HFFc6 (cell line): ENCODE measurements at regions not wholly inside any gene's neighbourhood (a gene's known extent, or its start where the extent isn't known, plus 50 kb on each side); places are given as distances from the start of the nearest gene placed in this dataset.
"Not testable (repeated sequence)": the region's sequence is repeated elsewhere in the genome, so short reads cannot be mapped to it uniquely, and the experiment has no call there.

Experiments used
- DNase-seq: peaks from one replicate; pipeline ENCODE4 v3.0.0-alpha.2; 2018
- H3K27ac Mint-ChIP-seq: 2 replicates; pipeline ENCODE4 v1.8.0; 2020; ENCODE audit warnings: mild to moderate bottlenecking, mixed read lengths
- H3K27me3 Mint-ChIP-seq: 2 replicates; pipeline ENCODE4 v1.8.0; 2021; ENCODE audit warnings: mild to moderate bottlenecking, moderate library complexity, mixed read lengths; ENCODE audit not compliant: insufficient read depth
- H3K36me3 Mint-ChIP-seq: 2 replicates; pipeline ENCODE4 v1.8.0; 2021; ENCODE audit warnings: low read depth, mixed read lengths
- H3K4me1 Mint-ChIP-seq: 2 replicates; pipeline ENCODE4 v1.8.0; 2020; ENCODE audit warnings: low read depth, mixed read lengths
- H3K4me3 Mint-ChIP-seq: 2 replicates; pipeline ENCODE4 v1.8.0; 2020; ENCODE audit warnings: mild to moderate bottlenecking, moderate library complexity, mixed read lengths
- H3K9me3 Mint-ChIP-seq: 2 replicates; pipeline ENCODE4 v1.8.0; 2020; ENCODE audit warnings: mild to moderate bottlenecking, mixed read lengths
- TF ChIP-seq, protein P1 (sequence below): fragments of 200-600 bp; sonication (generic); IDR thresholded peaks from 2 replicates; pipeline ENCODE4 v1.5.0; 2021; ENCODE audit warnings: antibody characterized with exemption, mild to moderate bottlenecking

DNA sequence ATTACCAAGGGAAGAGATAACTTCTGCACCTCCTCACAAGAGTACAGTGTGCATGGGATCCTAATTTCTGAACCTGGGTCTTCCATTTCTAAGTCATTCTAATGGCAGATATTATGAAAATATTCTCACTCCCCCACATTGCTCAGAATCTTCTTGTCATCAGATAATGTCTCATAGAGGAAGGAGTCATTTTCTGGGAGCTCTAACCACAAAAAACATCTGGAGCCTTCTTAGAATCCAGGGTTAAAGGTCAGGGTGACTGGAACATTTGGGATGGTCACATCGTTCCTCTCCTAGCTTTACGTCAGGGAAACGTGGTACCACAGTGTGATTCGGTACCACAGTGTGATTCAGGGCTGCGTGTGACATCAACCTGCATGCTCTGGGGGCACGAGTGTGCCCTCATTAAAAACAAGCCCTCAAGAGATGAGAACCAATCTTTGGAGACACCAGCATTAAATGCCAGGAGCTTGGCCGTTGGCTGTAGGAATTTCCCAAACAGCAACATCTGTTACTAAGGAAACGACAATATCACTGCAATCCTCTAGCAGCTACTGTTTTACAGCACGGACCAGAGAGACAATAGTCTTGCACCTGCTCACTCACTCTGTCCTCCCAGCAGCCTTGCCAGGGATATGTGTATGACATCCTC, 179.1 kb downstream of the PSMG1 start:
- Mint-ChIP-seq H3K4me1 (peaks cover 60% of the 10 kb centered on the region), H3K27me3 (0 out of 2 replicates have a peak, but pooled peaks cover 4% of the 10 kb centered on the region), H3K9me3 (no peaks in the 10 kb centered on the region), H3K36me3 (no peaks in the 10 kb centered on the region; the same call in 1 of the 2 replicates), H3K4me3 (no peak overlapping the region), H3K27ac (peak overlapping the region; percentile 80)
- TF ChIP-seq, protein P1, sequence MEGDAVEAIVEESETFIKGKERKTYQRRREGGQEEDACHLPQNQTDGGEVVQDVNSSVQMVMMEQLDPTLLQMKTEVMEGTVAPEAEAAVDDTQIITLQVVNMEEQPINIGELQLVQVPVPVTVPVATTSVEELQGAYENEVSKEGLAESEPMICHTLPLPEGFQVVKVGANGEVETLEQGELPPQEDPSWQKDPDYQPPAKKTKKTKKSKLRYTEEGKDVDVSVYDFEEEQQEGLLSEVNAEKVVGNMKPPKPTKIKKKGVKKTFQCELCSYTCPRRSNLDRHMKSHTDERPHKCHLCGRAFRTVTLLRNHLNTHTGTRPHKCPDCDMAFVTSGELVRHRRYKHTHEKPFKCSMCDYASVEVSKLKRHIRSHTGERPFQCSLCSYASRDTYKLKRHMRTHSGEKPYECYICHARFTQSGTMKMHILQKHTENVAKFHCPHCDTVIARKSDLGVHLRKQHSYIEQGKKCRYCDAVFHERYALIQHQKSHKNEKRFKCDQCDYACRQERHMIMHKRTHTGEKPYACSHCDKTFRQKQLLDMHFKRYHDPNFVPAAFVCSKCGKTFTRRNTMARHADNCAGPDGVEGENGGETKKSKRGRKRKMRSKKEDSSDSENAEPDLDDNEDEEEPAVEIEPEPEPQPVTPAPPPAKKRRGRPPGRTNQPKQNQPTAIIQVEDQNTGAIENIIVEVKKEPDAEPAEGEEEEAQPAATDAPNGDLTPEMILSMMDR: no peak
- peak; percentile 72 for DNase-seq

DNA sequence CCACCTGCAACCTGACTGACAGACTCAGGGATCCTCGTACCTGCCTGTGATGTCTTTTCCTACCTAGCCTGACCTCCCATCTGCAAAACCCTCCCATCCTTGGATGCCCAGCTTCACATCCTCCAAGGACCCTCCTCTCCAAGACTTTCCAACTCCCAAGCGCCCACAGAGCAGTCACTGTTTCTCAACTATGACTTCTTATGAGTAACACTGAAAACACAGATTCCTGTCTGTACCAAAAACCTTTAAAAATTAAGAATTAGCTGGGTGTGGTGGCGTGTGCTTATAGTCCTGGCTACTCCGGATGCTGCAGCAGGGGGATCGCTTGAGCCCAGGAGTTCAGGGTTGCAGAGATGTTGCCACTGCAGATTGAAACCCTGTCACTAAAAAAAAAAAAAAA, 181.9 kb downstream of the PSMG1 start:
- TF ChIP-seq, protein P1: no peak
- no peak for DNase-seq
- Mint-ChIP-seq H3K9me3 (no peaks in the 10 kb centered on the region), H3K4me3 (no peak overlapping the region; the same call in 1 of the 2 replicates), H3K27me3 (0 out of 2 replicates have a peak, but pooled peaks cover 4% of the 10 kb centered on the region), H3K27ac (peak overlapping the region; percentile 38; the same call in 1 of the 2 replicates), H3K4me1 (peaks cover 62% of the 10 kb centered on the region), H3K36me3 (no peaks in the 10 kb centered on the region; the same call in 1 of the 2 replicates)

DNA sequence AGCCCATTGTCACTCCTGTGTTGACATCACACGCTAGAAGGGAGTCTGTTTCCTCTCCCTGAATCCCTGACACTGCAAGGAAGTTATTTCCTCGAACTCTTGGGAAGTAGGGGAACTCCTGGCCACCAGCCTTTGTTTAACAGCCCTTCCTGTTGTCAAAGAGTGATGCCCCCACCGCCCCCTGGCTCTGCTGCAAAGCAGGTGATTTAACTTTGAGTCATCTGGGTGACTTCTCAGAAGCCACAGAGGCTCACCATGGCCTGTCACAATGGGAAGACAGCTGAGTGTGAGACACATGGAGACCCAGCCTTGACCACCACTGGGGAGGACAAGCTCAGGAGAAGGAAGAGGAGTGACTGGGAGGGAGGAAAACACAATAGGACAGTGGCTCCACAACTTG, 182.8 kb downstream of the PSMG1 start:
- TF ChIP-seq, protein P1: no peak
- H3K9me3 Mint-ChIP-seq: no peaks in the 10 kb centered on the region
- H3K36me3 Mint-ChIP-seq: no peaks in the 10 kb centered on the region
- no peak overlapping the region for H3K27ac Mint-ChIP-seq
- no peak overlapping the region for H3K4me3 Mint-ChIP-seq
- peaks cover 1% of the 10 kb centered on the region; the same call in 1 of the 2 replicates for H3K27me3 Mint-ChIP-seq
- H3K4me1 Mint-ChIP-seq: peaks cover 61% of the 10 kb centered on the region
- DNase-seq: no peak

DNA sequence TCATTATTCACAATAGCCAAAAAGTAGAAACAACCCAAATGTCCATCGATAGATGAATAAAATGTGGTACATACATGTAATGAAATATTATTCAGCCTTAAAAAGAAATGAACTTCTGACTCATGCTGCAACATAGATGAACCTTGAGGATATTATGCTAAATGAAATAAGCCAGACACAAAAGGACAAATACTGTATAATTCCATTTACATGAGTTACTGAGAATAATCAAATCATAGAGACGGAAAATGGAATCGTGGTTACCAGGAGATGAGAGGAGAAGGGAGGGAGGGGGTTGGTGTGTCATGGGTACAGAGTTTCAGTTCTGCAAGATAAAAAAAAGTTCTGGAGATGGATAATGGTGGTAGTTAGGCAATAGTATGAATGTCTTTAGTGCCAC, 184.1 kb downstream of the PSMG1 start:
- no peaks in the 10 kb centered on the region for H3K9me3 Mint-ChIP-seq
- DNase-seq: no peak
- no peaks in the 10 kb centered on the region for H3K36me3 Mint-ChIP-seq
- no peak overlapping the region for H3K4me3 Mint-ChIP-seq
- TF ChIP-seq, protein P1: no peak
- no peak overlapping the region for H3K27ac Mint-ChIP-seq
- peaks cover 3% of the 10 kb centered on the region; the same call in 1 of the 2 replicates for H3K27me3 Mint-ChIP-seq
- peaks cover 57% of the 10 kb centered on the region for H3K4me1 Mint-ChIP-seq

DNA sequence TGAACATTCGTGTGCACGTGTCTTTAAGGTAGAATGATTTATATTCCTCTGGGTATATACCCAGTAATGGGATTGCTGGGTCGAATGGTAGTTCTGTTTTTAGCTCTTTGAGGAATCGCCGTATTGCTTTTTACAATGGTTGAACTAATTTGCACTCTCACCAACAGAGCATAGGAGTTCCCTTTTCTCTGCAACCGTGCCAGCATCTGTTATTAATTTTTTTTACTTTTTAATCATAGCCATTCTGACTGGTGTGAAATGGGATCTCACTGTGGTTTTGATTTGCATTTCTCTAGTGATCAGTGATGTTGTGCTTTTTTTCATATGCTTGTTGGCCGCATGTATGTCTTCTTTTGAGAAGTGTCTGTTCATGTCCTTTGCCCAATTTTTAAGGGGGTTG, 185.0 kb downstream of the PSMG1 start:
- H3K27ac Mint-ChIP-seq, H3K36me3 Mint-ChIP-seq, H3K4me3 Mint-ChIP-seq, H3K9me3 Mint-ChIP-seq, H3K27me3 Mint-ChIP-seq, DNase-seq: not testable (repeated sequence)
- H3K4me1 Mint-ChIP-seq: peaks cover 57% of the 10 kb centered on the region

DNA sequence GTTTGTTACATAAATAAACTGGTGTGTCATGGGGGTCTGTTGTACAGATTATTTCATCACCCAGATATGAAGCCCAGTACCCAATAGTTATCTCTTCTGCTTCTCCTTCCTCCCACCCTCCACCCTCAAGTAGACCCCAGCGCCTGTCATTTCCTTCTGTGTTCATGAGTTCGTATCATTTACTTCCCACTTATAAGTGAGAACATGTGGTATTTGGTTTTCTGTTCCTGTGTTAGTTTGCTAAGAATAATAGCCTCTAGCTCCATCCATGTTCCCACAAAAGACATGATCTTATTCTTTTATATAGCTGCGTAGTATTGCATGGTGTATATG, 185.4 kb downstream of the PSMG1 start:
- H3K9me3 Mint-ChIP-seq, DNase-seq, H3K36me3 Mint-ChIP-seq, H3K27me3 Mint-ChIP-seq, H3K27ac Mint-ChIP-seq, H3K4me3 Mint-ChIP-seq: not testable (repeated sequence)
- peaks cover 59% of the 10 kb centered on the region for H3K4me1 Mint-ChIP-seq
